HG03045 (cell line): ENCODE measurements at regions not wholly inside any gene's neighbourhood (a gene's known extent, or its start where the extent isn't known, plus 50 kb on each side); places are given as distances from the start of the nearest gene placed in this dataset.
"Not testable (repeated sequence)": the region's sequence is repeated elsewhere in the genome, so short reads cannot be mapped to it uniquely, and the experiment has no call there.

Experiments
- ATAC-seq: cut with Tn5 transposase; IDR thresholded peaks from one replicate; pipeline ENCODE4 v1.9.1; 2021; ENCODE audit warnings: mild to moderate bottlenecking, moderate library complexity; ENCODE audit not compliant: unreplicated experiment

DNA sequence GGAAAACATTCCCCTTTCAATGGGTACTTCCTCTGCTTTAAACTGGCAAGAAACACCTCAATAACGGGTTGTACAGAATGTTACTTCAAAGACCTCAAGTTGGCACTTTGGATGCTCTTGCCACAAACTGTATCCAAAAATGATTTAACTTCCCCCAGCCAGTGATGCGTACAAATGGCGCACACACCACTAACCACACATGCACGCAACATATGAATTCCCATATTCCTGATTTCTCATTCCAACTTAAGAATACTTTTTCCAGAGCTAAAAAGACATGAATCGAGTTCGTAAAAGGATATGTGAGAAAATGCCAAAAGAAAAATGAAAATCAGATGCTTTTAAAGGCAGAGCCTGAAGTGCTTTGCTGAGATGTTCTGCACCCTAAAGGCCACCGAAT is 388.0 kb upstream of the PIK3R1 start:
- ATAC-seq, result no peak

GRCh38 chr5:67824852-67825251 is 390.7 kb upstream of the PIK3R1 start:
- ATAC-seq, result no peak

DNA sequence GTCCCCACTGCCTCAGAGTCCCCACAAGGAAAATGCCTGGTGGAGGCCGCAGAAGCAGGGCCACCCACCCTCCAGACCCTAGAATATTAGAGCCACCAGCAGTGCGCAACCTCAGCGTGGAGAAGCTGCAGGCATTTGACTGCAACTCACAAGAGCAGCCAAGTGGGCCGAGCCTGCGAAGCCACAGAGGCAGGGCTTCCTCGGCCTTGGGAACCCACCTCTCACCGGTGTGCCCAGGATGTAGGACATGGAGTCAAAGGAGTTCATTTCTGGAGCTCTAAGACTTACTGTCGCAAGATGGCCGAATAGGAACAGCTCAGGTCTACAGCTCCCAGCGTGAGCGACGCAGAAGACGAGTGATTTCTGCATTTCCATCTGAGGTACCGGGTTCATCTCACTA is 397.9 kb upstream of the PIK3R1 start:
- ATAC-seq, result no peak

GRCh38 chr5:67816456-67816855 is 399.1 kb upstream of the PIK3R1 start:
- ATAC-seq, result no peak

DNA sequence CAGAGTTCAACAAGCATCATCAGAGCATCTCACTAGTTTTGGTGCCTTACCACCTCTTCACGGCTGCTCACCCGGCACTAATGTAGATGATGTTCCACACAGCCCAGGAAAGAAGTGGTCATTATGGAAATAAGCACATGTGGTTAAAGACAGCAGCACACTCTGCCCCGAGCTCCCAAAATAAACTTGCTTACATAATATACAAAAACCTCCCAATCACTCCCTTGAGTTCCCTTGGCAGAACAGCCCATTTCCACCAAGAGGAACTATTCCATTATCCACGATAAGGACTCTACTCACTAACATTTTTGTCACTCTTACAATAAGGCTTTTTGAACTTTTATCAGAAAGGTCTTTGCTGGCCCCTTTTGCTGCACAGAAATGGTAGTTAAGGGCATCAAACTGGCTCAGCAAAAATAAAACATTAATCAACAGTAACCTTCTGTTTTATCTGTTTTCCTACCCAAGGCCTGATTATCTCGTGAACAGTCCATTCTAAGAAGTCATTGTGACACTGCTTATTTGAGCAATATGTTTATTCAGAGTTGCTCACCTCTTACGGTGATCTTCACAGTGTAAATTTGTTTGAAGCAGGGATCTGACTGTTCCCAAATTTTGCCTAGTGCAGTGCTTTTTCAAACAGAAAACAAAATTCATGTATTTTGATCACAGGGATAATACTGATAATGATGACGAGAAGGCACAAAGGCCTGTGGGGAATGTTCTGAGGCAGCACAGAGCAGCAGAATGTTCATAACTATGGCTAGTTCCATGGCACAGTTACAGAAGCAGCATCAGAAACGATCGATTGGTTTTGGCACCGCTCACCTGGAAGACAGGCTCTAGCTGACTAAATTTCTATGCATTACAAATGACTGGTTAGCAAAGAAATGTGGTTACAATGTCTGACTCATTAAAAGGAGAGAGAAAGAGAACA is 399.8 kb upstream of the PIK3R1 start:
- no peak for ATAC-seq

DNA sequence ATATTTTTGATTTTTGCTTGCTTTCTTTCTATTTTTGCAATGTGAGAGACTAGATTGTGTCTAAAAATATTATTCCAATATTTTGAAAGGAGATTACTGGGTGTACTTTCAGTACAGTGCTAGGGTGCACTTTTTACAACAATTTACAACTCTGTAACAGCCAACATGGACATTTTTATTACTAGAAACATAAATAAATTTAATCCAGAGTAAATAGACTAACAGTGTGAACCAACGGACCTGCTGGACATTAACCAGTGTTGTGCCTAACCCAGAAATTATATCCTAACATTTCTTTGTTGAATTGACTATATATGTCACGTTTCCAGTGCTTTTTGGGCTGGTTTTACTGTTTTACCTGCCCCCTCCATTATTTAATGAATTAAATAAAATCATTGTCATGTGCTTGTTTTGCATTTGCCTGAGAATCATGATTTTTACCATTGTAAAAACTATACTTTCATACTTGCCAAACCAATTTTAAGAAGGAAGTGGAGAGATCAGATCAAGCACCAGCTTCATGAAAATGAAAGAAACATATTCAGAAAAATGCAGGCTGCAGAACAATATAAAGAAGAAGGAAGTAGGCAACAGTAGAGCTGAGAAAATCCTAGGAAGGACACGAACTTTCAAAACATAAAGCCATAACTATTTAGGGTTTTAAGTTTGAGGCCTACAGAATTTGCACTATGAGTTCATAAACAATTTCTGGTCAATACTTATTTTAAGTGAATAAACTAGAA is 400.8 kb upstream of the PIK3R1 start:
- no peak for ATAC-seq

GRCh38 chr5:67813877-67814539 is 401.5 kb upstream of the PIK3R1 start:
- no peak for ATAC-seq

DNA sequence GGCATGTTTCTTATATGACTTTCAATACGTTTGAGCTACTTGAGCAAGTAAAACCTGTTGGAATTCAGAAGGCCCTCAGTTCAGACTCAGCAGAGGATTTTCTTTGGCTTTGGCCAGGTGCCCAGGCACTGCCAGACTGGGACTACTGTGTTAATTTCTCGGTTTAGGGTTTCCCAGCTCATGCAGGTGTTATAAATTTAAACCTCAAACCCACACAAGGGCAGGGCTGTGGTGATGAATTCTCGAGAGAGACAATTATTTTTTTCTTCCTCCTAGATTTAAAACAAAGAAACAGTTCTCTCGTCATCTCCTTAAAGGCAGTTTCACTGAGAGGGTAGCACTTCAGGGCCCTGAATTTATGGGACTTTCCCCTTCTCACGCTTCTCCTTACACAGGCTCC is 406.0 kb upstream of the PIK3R1 start:
- no peak for ATAC-seq

- ATAC-seq, result no peak
Observed at GRCh38 chr5:67808340-67808739, 407.2 kb upstream of the PIK3R1 start.

DNA sequence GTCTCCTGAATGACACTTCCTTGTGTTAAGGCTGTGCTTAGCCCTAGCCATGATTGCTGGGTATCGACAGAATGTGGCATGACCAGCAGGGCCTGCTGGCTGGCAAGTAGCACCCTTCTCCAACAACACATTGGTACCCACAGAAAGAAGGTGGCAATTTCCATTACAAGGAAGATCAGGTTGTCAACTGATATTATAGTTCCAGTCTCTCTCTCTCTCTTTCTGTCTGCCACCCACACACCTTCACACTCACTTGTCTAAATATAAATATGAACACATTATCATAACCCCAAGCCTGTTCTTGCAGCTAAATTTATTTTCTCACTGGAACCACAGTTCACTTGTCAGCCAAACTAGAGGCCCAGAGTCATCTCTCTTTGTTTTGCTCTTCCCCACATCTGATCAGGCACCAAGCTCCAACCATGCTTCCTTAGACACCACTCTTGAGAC is 408.1 kb upstream of the PIK3R1 start:
- ATAC-seq, result no peak

DNA sequence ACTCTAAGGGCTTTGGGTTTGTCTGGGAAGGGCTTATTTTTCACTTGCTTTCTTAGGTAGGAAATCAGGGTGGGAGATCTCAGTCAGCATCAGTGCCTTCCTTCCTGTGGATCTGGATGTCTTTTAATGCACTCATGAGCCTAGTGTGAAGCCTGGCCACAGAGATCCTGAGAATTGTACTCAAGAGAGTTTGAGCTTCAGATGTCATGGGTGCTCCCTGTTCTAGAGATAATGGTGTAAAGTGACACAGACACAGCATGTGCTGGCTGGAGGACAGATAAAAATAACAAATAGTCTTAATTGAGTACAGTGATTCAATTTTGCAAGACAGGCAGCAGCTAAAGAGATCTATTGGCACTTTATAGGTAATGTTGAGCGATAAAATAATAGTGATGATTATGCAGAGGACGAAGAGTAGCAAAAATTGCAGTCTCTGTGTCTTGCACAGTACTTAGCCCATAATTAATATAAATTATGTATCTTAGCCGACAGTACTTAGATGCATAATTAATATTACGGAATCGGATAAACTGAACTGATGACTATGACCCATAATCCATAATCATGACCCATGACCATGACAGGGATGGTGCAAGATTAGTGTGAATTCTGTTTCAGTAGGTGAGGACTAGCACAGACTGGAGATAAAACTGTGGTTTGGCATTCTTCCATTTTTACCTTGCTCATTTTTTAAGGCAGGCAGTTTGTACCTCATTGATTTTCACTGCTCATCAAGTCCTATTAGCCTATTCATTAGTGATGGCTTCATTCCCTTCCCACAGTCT is 408.7 kb upstream of the PIK3R1 start:
- ATAC-seq, result no peak

DNA sequence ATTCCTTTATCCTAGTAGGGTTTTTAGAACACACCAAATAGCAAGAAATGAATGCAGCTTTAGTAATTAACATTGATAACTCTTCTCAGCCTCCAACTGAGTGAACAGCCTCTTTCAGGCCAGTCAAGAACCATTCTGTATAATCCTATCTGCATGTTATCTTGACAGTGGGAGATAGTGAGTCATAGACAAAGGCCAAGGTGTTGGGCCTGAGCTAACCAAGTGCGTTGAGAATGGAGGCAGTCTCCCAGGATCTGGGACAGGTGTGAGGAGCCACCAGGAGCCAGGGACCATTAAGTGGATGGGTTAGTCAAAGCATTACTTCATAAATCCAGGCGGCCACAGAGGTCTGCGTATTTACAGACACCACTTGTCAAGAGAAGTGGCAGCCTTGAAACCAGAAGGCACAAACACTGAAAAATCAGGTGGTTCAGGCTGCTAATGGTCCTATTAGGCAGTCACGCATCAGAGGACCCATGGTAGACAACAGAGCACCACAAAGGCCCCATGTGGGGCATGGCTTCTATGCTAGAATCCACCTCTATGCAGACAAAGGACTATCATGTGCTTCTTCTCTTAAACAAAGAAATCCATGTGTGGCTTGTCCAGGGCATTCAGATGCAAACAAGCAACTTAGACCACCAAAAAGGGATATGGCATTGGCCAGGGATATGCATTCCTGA is 409.7 kb upstream of the PIK3R1 start:
- no peak for ATAC-seq

DNA sequence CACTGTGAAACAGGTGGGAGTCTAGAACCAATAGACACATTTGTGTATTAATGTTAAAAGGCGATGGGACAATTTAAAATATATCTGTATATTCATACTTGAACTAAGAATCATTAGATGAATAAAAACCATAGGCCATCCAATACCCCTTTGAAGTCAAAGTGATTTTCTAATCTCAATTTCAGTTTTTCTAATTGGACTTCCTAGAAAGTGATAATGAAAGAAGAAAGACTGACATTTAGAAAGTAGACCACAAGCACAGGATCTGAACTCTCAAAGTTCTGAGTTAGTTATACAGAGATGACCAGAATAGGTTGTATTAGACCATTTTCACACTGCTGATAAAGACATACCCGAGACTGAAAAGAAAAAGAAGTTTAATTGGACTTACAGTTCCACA is 412.8 kb upstream of the PIK3R1 start:
- ATAC-seq, result no peak

- no peak for ATAC-seq
Observed at GRCh38 chr5:67799732-67800234, 415.8 kb upstream of the PIK3R1 start.

GRCh38 chr5:67798470-67798869 is 417.1 kb upstream of the PIK3R1 start:
- ATAC-seq, result not testable (repeated sequence)

DNA sequence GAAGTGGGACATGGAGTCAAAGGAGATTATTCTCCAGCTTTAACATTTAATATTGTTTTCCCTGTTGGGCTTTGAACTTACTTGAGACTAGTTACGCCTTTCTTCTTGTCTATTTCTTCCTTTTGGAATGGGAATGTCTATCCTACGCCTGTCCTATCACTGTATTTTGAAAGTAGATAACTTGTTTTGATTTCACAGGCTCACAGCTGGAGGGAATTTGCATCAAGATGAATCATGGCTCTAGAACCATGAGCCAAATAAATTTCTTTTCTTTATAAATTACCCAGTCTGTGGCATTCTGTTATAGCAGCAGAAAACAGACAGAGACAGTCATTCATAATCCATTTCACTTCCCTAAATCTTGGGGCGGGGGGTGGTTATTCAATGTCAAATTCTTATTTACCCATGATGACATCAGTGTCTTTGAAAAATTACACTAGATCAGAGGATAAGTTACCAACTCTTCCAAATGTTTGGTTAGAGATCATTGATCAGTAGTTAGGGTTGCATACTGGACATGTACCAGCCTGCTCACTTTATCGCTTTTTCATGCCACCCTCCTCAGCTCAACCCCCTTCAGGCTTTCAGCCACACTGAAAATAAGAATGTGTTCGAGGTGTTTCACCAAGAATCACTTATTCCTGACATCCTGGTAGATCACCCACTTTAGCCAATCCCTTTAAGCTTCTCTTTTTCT is 419.6 kb upstream of the PIK3R1 start:
- no peak for ATAC-seq

DNA sequence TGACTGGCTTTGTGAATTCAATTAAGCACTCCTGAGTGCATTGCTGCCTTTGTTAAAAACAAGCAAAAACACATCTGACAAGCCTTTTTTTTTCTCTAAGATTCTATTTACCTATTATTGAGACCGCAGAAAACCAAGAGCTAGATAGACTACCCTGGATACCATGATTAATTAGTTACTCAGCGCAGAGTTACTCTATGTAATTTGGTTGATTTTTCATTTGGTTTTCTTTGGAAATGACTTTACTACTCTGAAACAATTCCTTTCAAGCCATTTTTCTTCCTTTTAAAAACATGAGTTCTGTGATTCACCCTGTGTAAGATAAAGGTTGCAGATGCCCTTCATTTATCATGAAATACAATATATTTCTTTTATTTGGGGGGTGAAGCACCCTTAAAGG is 421.6 kb upstream of the PIK3R1 start:
- no peak for ATAC-seq

DNA sequence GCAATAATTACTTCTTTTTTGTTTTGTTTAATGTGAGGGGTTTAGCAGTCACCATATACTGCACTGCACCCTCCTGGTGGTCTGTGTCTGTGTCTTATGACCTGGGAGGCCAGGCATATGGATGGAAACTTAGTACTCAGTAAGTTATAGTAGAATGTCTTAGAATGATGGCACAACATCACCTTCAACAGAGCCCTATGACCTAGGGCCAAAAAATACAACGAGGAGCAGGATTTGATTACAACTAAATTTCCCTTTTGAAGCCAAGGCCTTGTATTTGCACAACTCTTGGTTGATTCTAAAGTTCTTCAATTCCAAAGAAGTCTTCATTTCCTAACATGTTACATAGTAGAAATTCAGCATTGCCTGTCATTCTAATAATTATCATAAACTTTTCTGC is 422.1 kb upstream of the PIK3R1 start:
- no peak for ATAC-seq

DNA sequence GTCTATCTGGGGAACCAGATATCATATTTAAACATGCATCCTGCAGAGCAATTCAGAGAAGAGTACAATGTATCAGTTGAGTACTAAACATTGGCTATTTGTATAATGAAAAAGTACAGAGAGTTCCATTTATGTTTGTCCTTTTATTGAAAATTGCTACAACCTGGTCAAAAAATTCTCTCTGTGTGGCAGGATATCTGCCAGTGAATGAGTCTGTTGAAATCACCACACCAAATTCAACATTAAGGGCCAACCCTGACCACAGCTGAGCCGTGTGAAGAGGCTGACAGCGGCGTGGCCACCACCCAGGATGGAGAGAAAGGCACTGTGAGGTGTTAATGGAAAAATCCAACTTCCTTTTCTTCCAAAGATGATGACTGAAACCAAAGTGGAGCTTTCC is 422.7 kb upstream of the PIK3R1 start:
- ATAC-seq, result no peak
